ENCODE measurements at regions not wholly inside any gene's neighbourhood (a gene's known extent, or its start where the extent isn't known, plus 50 kb on each side); places are given as distances from the start of the nearest gene placed in this dataset.

- TF ChIP-seq CTCF (IDR thresholded peaks at IDR 0.05) (no peak), POLR2A (IDR thresholded peaks at IDR 0.05) (no peak)
Measured at GRCh38 chrX:55142919-55143310, 54.1 kb downstream of the PAGE2 start.

Data from uterus (tissue), 2 donors.